ENCODE measurements at regions not wholly inside any gene's neighbourhood (a gene's known extent, or its start where the extent isn't known, plus 50 kb on each side); places are given as distances from the start of the nearest gene placed in this dataset.

- TF ChIP-seq MAX (IDR thresholded peaks at IDR 0.05) (no peak), GABPA (IDR thresholded peaks at IDR 0.05 in 1 of 2, conservative IDR thresholded peaks at IDR 0.05 in 1 of 2) (no peak), TAF1 (conservative IDR thresholded peaks at IDR 0.05) (no peak), JUND (IDR thresholded peaks at IDR 0.05) (no peak), RAD21 (IDR thresholded peaks at IDR 0.05) (no peak), FOXA1 (IDR thresholded peaks at IDR 0.05) (no peak)
Observed at GRCh38 chr7:98687111-98687751, 70.1 kb downstream of the NPTX2 start (continued).

GRCh38 chr7:98691619-98692018, 74.5 kb downstream of the NPTX2 start:
- WGBS, result 80% methylated on average over 4 of the region's 4 CpGs
- no peak overlapping the region for H3K9ac ChIP-seq (ENCODE audit: low read depth in 1 of 2, low read length in 2 of 2)
- H3K4me1 ChIP-seq (ENCODE audit: control insufficient read depth in 4 of 4, insufficient read depth in 4 of 4, low read length in 3 of 4), result no peaks in the 10 kb centered on the region
- no peak for DNase-seq (ENCODE audit: low spot score)
- no peak overlapping the region for H3K27ac ChIP-seq (ENCODE audit: low read depth in 1 of 2, low read length in 2 of 2)
- no peaks in the 10 kb centered on the region for H3K36me3 ChIP-seq (ENCODE audit: control insufficient read depth in 4 of 4, insufficient read depth in 3 of 4, low read depth in 1 of 4, low read length in 3 of 4)
- no peak overlapping the region for H3K4me3 ChIP-seq (ENCODE audit: low read depth in 1 of 3, low read length in 3 of 3)
- peaks cover 8 to 15% (median 13%) of the 10 kb centered on the region in 4 donors for H3K9me3 ChIP-seq (ENCODE audit: control insufficient read depth in 4 of 4, low read length in 3 of 4)
- no peak for TF ChIP-seq TAF1 (conservative IDR thresholded peaks at IDR 0.05)
- TF ChIP-seq RAD21 (IDR thresholded peaks at IDR 0.05), result no peak
- no peaks in the 10 kb centered on the region for H3K27me3 ChIP-seq (ENCODE audit: control insufficient read depth in 4 of 4, insufficient read depth in 4 of 4, low read length in 3 of 4)

GRCh38 chr7:98697083-98697482, 80.0 kb downstream of the NPTX2 start:
- TF ChIP-seq EGR1 (IDR thresholded peaks at IDR 0.05; ENCODE audit: low read depth in 2 of 2) (no peak), HNF4A (conservative IDR thresholded peaks at IDR 0.05) (no peak), HNF4G (IDR thresholded peaks at IDR 0.05) (no peak)
- Histone ChIP-seq H3K27ac (ENCODE audit: low read depth in 1 of 2, low read length in 2 of 2) (no peak overlapping the region), H3K4me3 (ENCODE audit: low read depth in 1 of 3, low read length in 3 of 3) (no peak overlapping the region), H3K9ac (ENCODE audit: low read depth in 1 of 2, low read length in 2 of 2) (no peak overlapping the region), H3K4me1 (ENCODE audit: control insufficient read depth in 4 of 4, insufficient read depth in 4 of 4, low read length in 3 of 4) (no peaks in the 10 kb centered on the region), H3K36me3 (ENCODE audit: control insufficient read depth in 4 of 4, insufficient read depth in 3 of 4, low read depth in 1 of 4, low read length in 3 of 4) (no peaks in the 10 kb centered on the region), H3K9me3 (ENCODE audit: control insufficient read depth in 4 of 4, low read length in 3 of 4) (peaks cover 4 to 14% (median 7%) of the 10 kb centered on the region in 4 donors), H3K27me3 (ENCODE audit: control insufficient read depth in 4 of 4, insufficient read depth in 4 of 4, low read length in 3 of 4) (no peaks in the 10 kb centered on the region)
- 79% methylated on average over 3 of the region's 3 CpGs for WGBS
- no peak for DNase-seq (ENCODE audit: low spot score)

GRCh38 chr7:98697485-98698240, 80.6 kb downstream of the NPTX2 start:
- WGBS, result 57% methylated on average over 9 of the region's 9 CpGs
- Histone ChIP-seq H3K27ac (ENCODE audit: low read depth in 1 of 2, low read length in 2 of 2) (no peak overlapping the region), H3K36me3 (ENCODE audit: control insufficient read depth in 4 of 4, insufficient read depth in 3 of 4, low read depth in 1 of 4, low read length in 3 of 4) (no peaks in the 10 kb centered on the region), H3K9me3 (ENCODE audit: control insufficient read depth in 4 of 4, low read length in 3 of 4) (peaks cover 4 to 14% (median 7%) of the 10 kb centered on the region in 4 donors), H3K27me3 (ENCODE audit: control insufficient read depth in 4 of 4, insufficient read depth in 4 of 4, low read length in 3 of 4) (no peaks in the 10 kb centered on the region), H3K4me1 (ENCODE audit: control insufficient read depth in 4 of 4, insufficient read depth in 4 of 4, low read length in 3 of 4) (no peaks in the 10 kb centered on the region), H3K9ac (ENCODE audit: low read depth in 1 of 2, low read length in 2 of 2) (no peak overlapping the region), H3K4me3 (ENCODE audit: low read depth in 1 of 3, low read length in 3 of 3) (no peak overlapping the region)
- TF ChIP-seq EGR1 (IDR thresholded peaks at IDR 0.05; ENCODE audit: low read depth in 2 of 2), result no peak
- TF ChIP-seq FOXA1 (IDR thresholded peaks at IDR 0.05), result no peak
- TF ChIP-seq SP1 (IDR thresholded peaks at IDR 0.05), result no peak
- no peak for TF ChIP-seq REST (IDR thresholded peaks at IDR 0.05)
- no peak for TF ChIP-seq HNF4G (IDR thresholded peaks at IDR 0.05)
- no peak for DNase-seq (ENCODE audit: low spot score)

Measured in liver (tissue), 7 donors.